Lower leg skin (tissue), 4 donors: ENCODE measurements at regions not wholly inside any gene's neighbourhood (a gene's known extent, or its start where the extent isn't known, plus 50 kb on each side); places are given as distances from the start of the nearest gene placed in this dataset.

Experiments
- DNase-seq, 2 donors: peaks; one replicate each; pipeline ENCODE4 v3.0.0-alpha.2; 2019; ENCODE audit warnings: low spot score in 2 of 2
- H3K4me3 ChIP-seq: fragments of 200-600 bp; sonication (generic); 2 replicates; pipeline ENCODE4 v1.5.1; 2017; ENCODE audit warnings: mild to moderate bottlenecking, low read depth; ENCODE audit not compliant: poor library complexity, severe bottlenecking
- POLR2A ChIP-seq, 2 donors: fragments of 450-650 bp; IDR thresholded peaks; one replicate each; pipeline ENCODE4 v1.6.1; 2016 to 2017; ENCODE audit warnings: antibody characterized with exemption in 2 of 2, mild to moderate bottlenecking in 1 of 2, moderate library complexity in 1 of 2
- WGBS, 2 donors: methylation state at CpG; one replicate each; pipeline ENCODE4 v1.1.5; 2018; 5-methylcytosine and 5-hydroxymethylcytosine counted together
- intact Hi-C: fragments of 100-400 bp; cut with DNase I; formaldehyde crosslinking; loops from one replicate; pipeline ENCODE4 v1.15.0; 2023; ENCODE audit warnings: low total_unique reads
- TF ChIP-seq, protein P1 (sequence below), 3 donors: fragments of 450-650 bp; IDR thresholded peaks; one replicate each; pipeline ENCODE4 v1.5.1; 2016; ENCODE audit warnings: antibody characterized with exemption in 3 of 3, mild to moderate bottlenecking in 3 of 3, moderate library complexity in 2 of 3

DNA sequence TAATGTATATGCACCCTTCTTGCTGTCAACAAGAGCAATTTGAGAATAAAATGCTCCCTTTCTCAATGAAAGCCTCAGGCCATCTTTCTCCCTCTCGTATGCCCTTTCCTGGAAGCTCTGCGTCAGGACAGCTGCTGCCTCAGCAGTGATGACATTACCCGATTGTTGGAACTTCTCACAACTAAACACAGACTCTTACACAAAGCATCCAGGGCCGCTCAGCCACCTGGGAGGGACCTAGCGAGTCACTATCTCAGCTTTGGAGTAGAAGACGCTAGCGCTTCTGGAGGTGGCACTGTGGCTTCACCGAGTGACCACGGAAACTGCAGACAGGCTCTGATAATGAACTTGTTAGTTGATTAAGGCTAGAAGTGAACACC, 153.2 kb upstream of the SOX1 start:
- TF ChIP-seq POLR2A (IDR thresholded peaks at IDR 0.05): no peak
- TF ChIP-seq, protein P1, sequence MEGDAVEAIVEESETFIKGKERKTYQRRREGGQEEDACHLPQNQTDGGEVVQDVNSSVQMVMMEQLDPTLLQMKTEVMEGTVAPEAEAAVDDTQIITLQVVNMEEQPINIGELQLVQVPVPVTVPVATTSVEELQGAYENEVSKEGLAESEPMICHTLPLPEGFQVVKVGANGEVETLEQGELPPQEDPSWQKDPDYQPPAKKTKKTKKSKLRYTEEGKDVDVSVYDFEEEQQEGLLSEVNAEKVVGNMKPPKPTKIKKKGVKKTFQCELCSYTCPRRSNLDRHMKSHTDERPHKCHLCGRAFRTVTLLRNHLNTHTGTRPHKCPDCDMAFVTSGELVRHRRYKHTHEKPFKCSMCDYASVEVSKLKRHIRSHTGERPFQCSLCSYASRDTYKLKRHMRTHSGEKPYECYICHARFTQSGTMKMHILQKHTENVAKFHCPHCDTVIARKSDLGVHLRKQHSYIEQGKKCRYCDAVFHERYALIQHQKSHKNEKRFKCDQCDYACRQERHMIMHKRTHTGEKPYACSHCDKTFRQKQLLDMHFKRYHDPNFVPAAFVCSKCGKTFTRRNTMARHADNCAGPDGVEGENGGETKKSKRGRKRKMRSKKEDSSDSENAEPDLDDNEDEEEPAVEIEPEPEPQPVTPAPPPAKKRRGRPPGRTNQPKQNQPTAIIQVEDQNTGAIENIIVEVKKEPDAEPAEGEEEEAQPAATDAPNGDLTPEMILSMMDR (IDR thresholded peaks at IDR 0.05): no peak
- WGBS, 2 donors: 49 to 50% methylated on average over 9 of the region's 9 CpGs
- DNase-seq: peak in 1 of 2 donors; percentile 63
- no peak overlapping the region for H3K4me3 ChIP-seq
- intact Hi-C loops: no loop called here

DNA sequence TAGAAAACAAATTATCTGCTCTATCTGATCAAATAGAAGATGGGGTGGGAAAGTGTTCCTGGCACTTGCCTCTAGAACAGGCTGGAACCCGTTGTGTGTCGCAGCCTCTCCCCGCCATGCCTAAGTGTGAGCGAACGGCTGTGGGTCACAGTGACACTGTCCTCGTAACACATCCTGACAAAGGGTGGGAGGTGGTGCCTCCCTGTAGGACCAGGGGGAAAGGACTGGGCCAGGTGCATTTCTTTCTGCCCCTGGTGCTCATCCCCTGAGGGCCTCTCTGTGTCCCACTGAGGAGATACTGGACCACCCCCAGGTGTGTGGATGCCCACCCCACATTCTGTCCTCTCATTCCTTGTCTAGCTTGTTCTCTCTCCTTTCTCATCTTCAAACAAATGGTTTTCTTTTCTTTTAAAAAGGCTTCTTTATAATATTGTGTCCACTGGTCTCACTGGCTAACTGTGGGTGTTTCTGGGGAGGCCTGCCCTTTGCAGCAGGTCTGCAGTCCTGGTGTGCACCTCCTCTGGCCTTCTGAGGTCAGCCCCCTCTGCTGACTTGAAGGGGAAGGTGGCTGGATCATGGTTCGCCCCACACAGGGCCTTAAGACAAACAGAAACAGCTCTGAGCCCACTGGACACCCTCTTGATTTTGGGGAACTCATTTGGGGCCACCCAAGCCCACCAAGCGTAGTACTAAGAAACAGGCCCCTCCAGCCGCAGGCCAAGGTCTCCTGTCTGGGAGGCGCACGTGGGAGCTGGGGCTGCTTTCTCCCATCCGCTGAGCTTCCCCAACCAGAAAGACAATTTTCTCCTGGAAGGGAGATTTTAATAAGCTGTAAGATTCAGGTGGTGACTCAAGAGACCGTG, 152.5 kb upstream of the SOX1 start:
- 79 to 83% methylated on average over 13 of the region's 13 CpGs for WGBS, 2 donors
- TF ChIP-seq POLR2A (IDR thresholded peaks at IDR 0.05): no peak
- TF ChIP-seq, protein P1 (IDR thresholded peaks at IDR 0.05): no peak
- peak in 1 of 2 donors; percentile 52 for DNase-seq
- H3K4me3 ChIP-seq: no peak overlapping the region
- intact Hi-C loops: no loop called here

GRCh38 chr13:111915104-111915551, 151.8 kb upstream of the SOX1 start:
- no peak for TF ChIP-seq POLR2A (IDR thresholded peaks at IDR 0.05)
- TF ChIP-seq, protein P1 (IDR thresholded peaks at IDR 0.05): no peak
- intact Hi-C loops: no loop called here
- no peak overlapping the region for H3K4me3 ChIP-seq
- DNase-seq: peak in 1 of 2 donors; percentile 56
- 85 to 92% methylated on average over 12 of the region's 12 CpGs for WGBS, 2 donors

GRCh38 chr13:111916201-111916600, 150.7 kb upstream of the SOX1 start:
- TF ChIP-seq, protein P1 (IDR thresholded peaks at IDR 0.05): no peak
- TF ChIP-seq POLR2A (IDR thresholded peaks at IDR 0.05): no peak
- no peak overlapping the region for H3K4me3 ChIP-seq
- intact Hi-C loops: no loop called here
- peak in 1 of 2 donors; percentile 81 for DNase-seq
- 69 to 73% methylated on average over 6 of the region's 6 CpGs for WGBS, 2 donors

DNA sequence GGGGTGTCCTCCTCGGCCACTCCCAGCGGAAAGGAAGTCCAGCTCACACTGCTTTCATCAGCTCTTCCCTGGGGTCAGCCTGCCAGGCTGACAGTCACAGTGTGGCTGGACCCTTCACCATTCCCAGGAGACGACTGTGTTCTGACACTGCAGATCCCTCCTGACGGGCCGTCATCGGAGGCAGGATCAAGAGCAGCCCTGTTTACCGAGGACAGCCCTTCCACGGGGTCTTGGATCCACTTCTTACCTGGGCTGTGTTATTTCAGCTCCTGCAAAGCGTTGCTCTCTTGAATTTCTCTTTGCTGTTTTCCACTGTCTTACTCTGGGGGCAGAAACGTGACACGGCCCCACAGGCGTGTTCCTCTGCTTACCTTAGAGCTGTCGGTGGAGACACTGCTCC, 149.9 kb upstream of the SOX1 start:
- TF ChIP-seq POLR2A (IDR thresholded peaks at IDR 0.05): no peak
- TF ChIP-seq, protein P1 (IDR thresholded peaks at IDR 0.05): no peak
- 77 to 83% methylated on average over 13 of the region's 13 CpGs for WGBS, 2 donors
- no peak overlapping the region for H3K4me3 ChIP-seq
- peak in 1 of 2 donors; percentile 64 for DNase-seq
- intact Hi-C loops: no loop called here
